GM12878 (cell line): ENCODE measurements at regions not wholly inside any gene's neighbourhood (a gene's known extent, or its start where the extent isn't known, plus 50 kb on each side); places are given as distances from the start of the nearest gene placed in this dataset.

Experiments used
- ATAC-seq: fragments of 200-7000 bp; cut with Tn5 transposase; 3 replicates; pipeline ENCODE4 v1.9.1; 2020; ENCODE audit warnings: mild to moderate bottlenecking, moderate library complexity
- BruUV-seq: library from RNA; stranded (reverse); fragments of 400-500 nt; replicated peaks from 2 replicates; lab custom pipeline; 2021; lab: Mats Ljungman, UMichigan
- CTCF ChIA-PET: fragments of 300-600 bp; sonication (Branson Sonifier 250); formaldehyde crosslinking; extraction: SDS; loops from one replicate; lab custom pipeline; 2021; ENCODE audit warnings: inconsistent platforms; lab: Yijun Ruan, JAX
- POLR2A ChIA-PET: fragments of 350-600 bp; formaldehyde crosslinking; extraction: SDS; loops from one replicate; lab custom pipeline; 2021; ENCODE audit warnings: inconsistent platforms; lab: Charles Lee
- RAD21 ChIA-PET: fragments of 300-600 bp; sonication (Branson Sonifier 250); formaldehyde crosslinking; loops from one replicate; lab custom pipeline; 2023; ENCODE audit warnings: antibody characterized with exemption; ENCODE audit not compliant: unreplicated experiment; lab: Charles Lee
- SMC1A ChIA-PET: fragments of 300-600 bp; sonication (Branson Sonifier 250); formaldehyde crosslinking; loops from one replicate; lab custom pipeline; 2023; ENCODE audit not compliant: unreplicated experiment, uncharacterized antibody; lab: Charles Lee
- DNase-seq: peaks from one replicate; pipeline ENCODE4 v3.0.0-alpha.2; 2011; ENCODE audit warnings: low read depth, low spot score
- FAIRE-seq: peaks from 3 replicates; lab custom pipeline; 2011; peaks lifted over from hg19 to GRCh38; lab: Jason Lieb, UNC
- H2AFZ ChIP-seq: 2 replicates; pipeline ENCODE4 v1.6.0; 2011; ENCODE audit warnings: low read depth, low read length, control low read depth; ENCODE audit not compliant: control insufficient read depth
- H3K27ac ChIP-seq: 2 replicates; pipeline ENCODE4 v1.5.1; 2011; ENCODE audit warnings: control low read depth; ENCODE audit not compliant: control insufficient read depth, insufficient read depth
- H3K27me3 ChIP-seq, 2 experiments: replicated peaks in 1 of 2; 2 replicates each; pipeline versions ENCODE4 v1.6.0 to v1.6.1; 2011; ENCODE audit warnings: low read length in 1 of 2; ENCODE audit not compliant: control insufficient read depth in 2 of 2, insufficient read depth in 2 of 2
- H3K36me3 ChIP-seq, 2 experiments: 2 replicates each; pipeline ENCODE4 v1.5.1; 2011; ENCODE audit warnings: low read length in 1 of 2; ENCODE audit not compliant: control insufficient read depth in 2 of 2, insufficient read depth in 2 of 2
- H3K4me1 ChIP-seq: 2 replicates; pipeline ENCODE4 v1.6.1; 2011; ENCODE audit warnings: mild to moderate bottlenecking, low read length, moderate library complexity, mixed read lengths; ENCODE audit not compliant: control insufficient read depth, insufficient read depth
- H3K4me2 ChIP-seq: 2 replicates; pipeline ENCODE4 v1.6.0; 2011; ENCODE audit warnings: control low read depth; ENCODE audit not compliant: control insufficient read depth, insufficient read depth
- H3K4me3 ChIP-seq: fragments of 200-600 bp; sonication (generic); 2 replicates; pipeline ENCODE4 v1.5.1; 2016
- H3K79me2 ChIP-seq: 2 replicates; pipeline ENCODE4 v1.6.0; 2011; ENCODE audit warnings: low read length; ENCODE audit not compliant: control insufficient read depth, insufficient read depth
- H3K9ac ChIP-seq: 2 replicates; pipeline ENCODE4 v1.8.0; 2011; ENCODE audit warnings: low read length, control low read depth, mixed read lengths; ENCODE audit not compliant: control insufficient read depth, insufficient read depth
- H3K9me3 ChIP-seq: replicated peaks from 3 replicates; pipeline ENCODE4 v1.5.1; 2011; ENCODE audit warnings: mild to moderate bottlenecking, low read length; ENCODE audit not compliant: control insufficient read depth, insufficient read depth
- H4K20me1 ChIP-seq: 2 replicates; pipeline ENCODE4 v1.6.0; 2011; ENCODE audit not compliant: control insufficient read depth, insufficient read depth
- BRCA1 ChIP-seq: IDR thresholded peaks from 2 replicates; pipeline ENCODE4 v1.6.1; 2011; ENCODE audit warnings: low read depth, low read length, improper control_type of control experiment
- FOXM1 ChIP-seq: IDR thresholded peaks from 2 replicates; pipeline ENCODE4 v1.6.1; 2012; ENCODE audit warnings: low read depth, mild to moderate bottlenecking, inconsistent platforms, low read length, moderate library complexity
- HDAC2 ChIP-seq: fragments of 200-600 bp; sonication (generic); IDR thresholded peaks from 2 replicates; pipeline ENCODE4 v1.6.1; 2017
- HDAC6 ChIP-seq: fragments of 200-600 bp; sonication (generic); IDR thresholded peaks from one replicate; pipeline ENCODE4 v1.8.0; 2017; ENCODE audit warnings: antibody characterized with exemption; ENCODE audit not compliant: unreplicated experiment
- IKZF1 ChIP-seq: fragments of 450-650 bp; conservative IDR thresholded peaks from 2 replicates; pipeline ENCODE4 v1.6.1; 2017; ENCODE audit warnings: antibody characterized with exemption, mild to moderate bottlenecking
- JUND ChIP-seq: IDR thresholded peaks from 2 replicates; pipeline ENCODE4 v1.6.1; 2012; ENCODE audit warnings: low read depth, mild to moderate bottlenecking, low read length, improper control_type of control experiment, moderate library complexity
- KLF5 ChIP-seq: fragments of 450-650 bp; IDR thresholded peaks from 2 replicates; pipeline ENCODE4 v1.6.1; 2014; ENCODE audit warnings: mild to moderate bottlenecking; ENCODE audit not compliant: partially characterized antibody
- MEF2B ChIP-seq: fragments of 450-650 bp; IDR thresholded peaks from 2 replicates; pipeline ENCODE4 v1.6.1; 2018; ENCODE audit warnings: mild to moderate bottlenecking, moderate library complexity; ENCODE audit not compliant: partially characterized antibody, poor library complexity, severe bottlenecking
- RB1 ChIP-seq: fragments of 450-650 bp; formaldehyde crosslinking; IDR thresholded peaks from 2 replicates; pipeline ENCODE4 v1.6.1; 2017; ENCODE audit warnings: mild to moderate bottlenecking, borderline replicate concordance
- STAT3 ChIP-seq: IDR thresholded peaks from 2 replicates; pipeline ENCODE4 v1.6.1; 2011; ENCODE audit warnings: low read depth, low read length, improper control_type of control experiment
- TAF1 ChIP-seq: IDR thresholded peaks from 2 replicates; pipeline ENCODE4 v1.6.1; 2011; ENCODE audit warnings: mild to moderate bottlenecking, low read depth, low read length, borderline replicate concordance
- ZBED1 ChIP-seq: IDR thresholded peaks from 2 replicates; pipeline ENCODE4 v1.6.1; 2016; ENCODE audit warnings: borderline replicate concordance
- ZNF24 ChIP-seq: fragments of 450-650 bp; IDR thresholded peaks from 2 replicates; pipeline ENCODE4 v1.6.1; 2017; ENCODE audit warnings: antibody characterized with exemption, mild to moderate bottlenecking
- WGBS: methylation state at CpG from one replicate; pipeline ENCODE4 v1.1.6; 2016; ENCODE audit warnings: low lambda C conversion rate; ENCODE audit not compliant: insufficient replicate concordance, insufficient coverage; ENCODE audit errors: missing lambda C conversion rate; 5-methylcytosine and 5-hydroxymethylcytosine counted together
- in situ Hi-C: fragments of 300-500 bp; cut with MboI; formaldehyde crosslinking; loops from 9 replicates; pipeline ENCODE4 v1.14.3; 2018; ENCODE audit warnings: mixed read lengths
- intact Hi-C: fragments of 100-400 bp; cut with micrococcal nuclease; formaldehyde crosslinking; loops from one replicate; pipeline ENCODE4 v1.14.2; 2022; ENCODE audit not compliant: unreplicated experiment
- TF ChIP-seq, protein P1 (sequence below): IDR thresholded peaks from 2 replicates; pipeline ENCODE4 v1.6.1; 2012; ENCODE audit warnings: mild to moderate bottlenecking, low read depth, low read length
- TF ChIP-seq, protein P2 (sequence below): fragments of 450-650 bp; IDR thresholded peaks from 2 replicates; pipeline ENCODE4 v1.6.1; 2018; ENCODE audit warnings: mild to moderate bottlenecking, low read depth, moderate library complexity; ENCODE audit not compliant: partially characterized antibody

DNA sequence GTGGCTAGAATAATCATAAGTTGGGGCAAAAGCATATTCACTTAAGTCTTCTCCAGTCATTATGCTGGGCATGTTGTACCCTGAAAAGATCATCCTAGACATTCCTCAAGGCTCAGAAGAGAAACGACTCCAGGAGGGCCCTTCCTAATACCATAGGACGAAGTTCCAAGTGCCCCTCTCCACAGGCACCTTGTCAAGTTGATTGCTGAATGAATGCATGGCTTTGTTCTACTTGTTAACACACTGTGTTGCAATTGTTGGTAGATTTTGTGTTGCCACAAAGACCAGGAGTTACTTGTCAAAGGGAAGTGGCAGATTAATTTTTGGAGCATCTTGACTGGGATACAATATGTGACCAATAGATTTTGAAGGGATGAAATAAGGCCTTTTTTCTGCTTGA, 194.3 kb upstream of the SMLR1 start:
- no peak overlapping the region for H3K4me3 ChIP-seq
- ATAC-seq (no peak), DNase-seq (no peak), FAIRE-seq (no peak)
- ChIA-PET SMC1A (interaction anchor here (1.2 kb wide), 1 partner anchor 11 kb away, joined by 4 read pairs; no protein-coding TSS in a partner anchor), CTCF (interaction anchor here (0.9 kb wide), 1 partner anchor 65 kb away, joined by 3 read pairs; no protein-coding TSS in a partner anchor), RAD21 (no interaction called here), POLR2A (no interaction called here)
- intact Hi-C loops = no loop called here
- no peaks in the 10 kb centered on the region for H3K9me3 ChIP-seq
- BruUV-seq = no TSS peak
- H3K4me2 ChIP-seq = no peak overlapping the region
- H4K20me1 ChIP-seq = no peaks in the 10 kb centered on the region
- H3K4me1 ChIP-seq = no peaks in the 10 kb centered on the region
- H3K36me3 ChIP-seq = no peaks in the 10 kb centered on the region
- TF ChIP-seq HDAC6 (no peak), TAF1 (no peak), FOXM1 (no peak), STAT3 (no peak), MEF2B (no peak), RB1 (no peak), IKZF1 (no peak), BRCA1 (no peak), JUND (no peak), KLF5 (no peak), ZBED1 (no peak), ZNF24 (no peak), HDAC2 (no peak)
- TF ChIP-seq, protein P1, sequence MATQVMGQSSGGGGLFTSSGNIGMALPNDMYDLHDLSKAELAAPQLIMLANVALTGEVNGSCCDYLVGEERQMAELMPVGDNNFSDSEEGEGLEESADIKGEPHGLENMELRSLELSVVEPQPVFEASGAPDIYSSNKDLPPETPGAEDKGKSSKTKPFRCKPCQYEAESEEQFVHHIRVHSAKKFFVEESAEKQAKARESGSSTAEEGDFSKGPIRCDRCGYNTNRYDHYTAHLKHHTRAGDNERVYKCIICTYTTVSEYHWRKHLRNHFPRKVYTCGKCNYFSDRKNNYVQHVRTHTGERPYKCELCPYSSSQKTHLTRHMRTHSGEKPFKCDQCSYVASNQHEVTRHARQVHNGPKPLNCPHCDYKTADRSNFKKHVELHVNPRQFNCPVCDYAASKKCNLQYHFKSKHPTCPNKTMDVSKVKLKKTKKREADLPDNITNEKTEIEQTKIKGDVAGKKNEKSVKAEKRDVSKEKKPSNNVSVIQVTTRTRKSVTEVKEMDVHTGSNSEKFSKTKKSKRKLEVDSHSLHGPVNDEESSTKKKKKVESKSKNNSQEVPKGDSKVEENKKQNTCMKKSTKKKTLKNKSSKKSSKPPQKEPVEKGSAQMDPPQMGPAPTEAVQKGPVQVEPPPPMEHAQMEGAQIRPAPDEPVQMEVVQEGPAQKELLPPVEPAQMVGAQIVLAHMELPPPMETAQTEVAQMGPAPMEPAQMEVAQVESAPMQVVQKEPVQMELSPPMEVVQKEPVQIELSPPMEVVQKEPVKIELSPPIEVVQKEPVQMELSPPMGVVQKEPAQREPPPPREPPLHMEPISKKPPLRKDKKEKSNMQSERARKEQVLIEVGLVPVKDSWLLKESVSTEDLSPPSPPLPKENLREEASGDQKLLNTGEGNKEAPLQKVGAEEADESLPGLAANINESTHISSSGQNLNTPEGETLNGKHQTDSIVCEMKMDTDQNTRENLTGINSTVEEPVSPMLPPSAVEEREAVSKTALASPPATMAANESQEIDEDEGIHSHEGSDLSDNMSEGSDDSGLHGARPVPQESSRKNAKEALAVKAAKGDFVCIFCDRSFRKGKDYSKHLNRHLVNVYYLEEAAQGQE = no peak
- TF ChIP-seq, protein P2, sequence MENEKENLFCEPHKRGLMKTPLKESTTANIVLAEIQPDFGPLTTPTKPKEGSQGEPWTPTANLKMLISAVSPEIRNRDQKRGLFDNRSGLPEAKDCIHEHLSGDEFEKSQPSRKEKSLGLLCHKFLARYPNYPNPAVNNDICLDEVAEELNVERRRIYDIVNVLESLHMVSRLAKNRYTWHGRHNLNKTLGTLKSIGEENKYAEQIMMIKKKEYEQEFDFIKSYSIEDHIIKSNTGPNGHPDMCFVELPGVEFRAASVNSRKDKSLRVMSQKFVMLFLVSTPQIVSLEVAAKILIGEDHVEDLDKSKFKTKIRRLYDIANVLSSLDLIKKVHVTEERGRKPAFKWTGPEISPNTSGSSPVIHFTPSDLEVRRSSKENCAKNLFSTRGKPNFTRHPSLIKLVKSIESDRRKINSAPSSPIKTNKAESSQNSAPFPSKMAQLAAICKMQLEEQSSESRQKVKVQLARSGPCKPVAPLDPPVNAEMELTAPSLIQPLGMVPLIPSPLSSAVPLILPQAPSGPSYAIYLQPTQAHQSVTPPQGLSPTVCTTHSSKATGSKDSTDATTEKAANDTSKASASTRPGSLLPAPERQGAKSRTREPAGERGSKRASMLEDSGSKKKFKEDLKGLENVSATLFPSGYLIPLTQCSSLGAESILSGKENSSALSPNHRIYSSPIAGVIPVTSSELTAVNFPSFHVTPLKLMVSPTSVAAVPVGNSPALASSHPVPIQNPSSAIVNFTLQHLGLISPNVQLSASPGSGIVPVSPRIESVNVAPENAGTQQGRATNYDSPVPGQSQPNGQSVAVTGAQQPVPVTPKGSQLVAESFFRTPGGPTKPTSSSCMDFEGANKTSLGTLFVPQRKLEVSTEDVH = no peak
- in situ Hi-C loops = no loop called here
- H3K27me3 ChIP-seq = no peaks in the 10 kb centered on the region
- WGBS = 9% methylated on average over 2 of the region's 2 CpGs
- no peaks in the 10 kb centered on the region for H3K79me2 ChIP-seq
- H3K9ac ChIP-seq = no peak overlapping the region
- no peak overlapping the region for H2AFZ ChIP-seq
- H3K27ac ChIP-seq = no peak overlapping the region
